HG03108 (cell line): ENCODE measurements at regions not wholly inside any gene's neighbourhood (a gene's known extent, or its start where the extent isn't known, plus 50 kb on each side); places are given as distances from the start of the nearest gene placed in this dataset.

Source experiments
- ATAC-seq: cut with Tn5 transposase; IDR thresholded peaks from one replicate; pipeline ENCODE4 v1.9.1; 2021; ENCODE audit warnings: moderate library complexity; ENCODE audit not compliant: unreplicated experiment

GRCh38 chr1:90092441-90092840 is 97.5 kb downstream of the ZNF326 start:
- ATAC-seq, result no peak
